ENCODE measurements at regions not wholly inside any gene's neighbourhood (a gene's known extent, or its start where the extent isn't known, plus 50 kb on each side); places are given as distances from the start of the nearest gene placed in this dataset.

- 83 to 87% methylated on average over 4 to 5 of the region's 5 CpGs for WGBS, 2 experiments (ENCODE audit: insufficient coverage in 1 of 2, insufficient read length in 1 of 2)
- Mint-ChIP-seq H3K4me3 (no peak overlapping the region), H3K9me3 (no peaks in the 10 kb centered on the region), H3K4me1 (no peaks in the 10 kb centered on the region), H3K36me3 (ENCODE audit: low read depth) (no peaks in the 10 kb centered on the region), H3K27ac (no peak overlapping the region), H3K27me3 (ENCODE audit: insufficient read depth) (no peaks in the 10 kb centered on the region)
- Histone ChIP-seq H3K4me3 (ENCODE audit: low read length) (no peak overlapping the region), H3K36me3 (ENCODE audit: control insufficient read depth, insufficient read depth, low read length) (no peaks in the 10 kb centered on the region), H3K27me3 (ENCODE audit: control insufficient read depth, insufficient read depth, low read length, poor library complexity, severe bottlenecking) (no peaks in the 10 kb centered on the region), H3K27ac (ENCODE audit: low read depth, low read length) (no peak overlapping the region), H3K9me3 (ENCODE audit: control insufficient read depth, low read length) (no peaks in the 10 kb centered on the region), H3K4me1 (ENCODE audit: control insufficient read depth, insufficient read depth, low read length) (no peaks in the 10 kb centered on the region), H3K9ac (ENCODE audit: extremely low read depth, low read length, poor library complexity, severe bottlenecking) (no peak overlapping the region)
- no peak for DNase-seq
- TF ChIP-seq, protein P1, sequence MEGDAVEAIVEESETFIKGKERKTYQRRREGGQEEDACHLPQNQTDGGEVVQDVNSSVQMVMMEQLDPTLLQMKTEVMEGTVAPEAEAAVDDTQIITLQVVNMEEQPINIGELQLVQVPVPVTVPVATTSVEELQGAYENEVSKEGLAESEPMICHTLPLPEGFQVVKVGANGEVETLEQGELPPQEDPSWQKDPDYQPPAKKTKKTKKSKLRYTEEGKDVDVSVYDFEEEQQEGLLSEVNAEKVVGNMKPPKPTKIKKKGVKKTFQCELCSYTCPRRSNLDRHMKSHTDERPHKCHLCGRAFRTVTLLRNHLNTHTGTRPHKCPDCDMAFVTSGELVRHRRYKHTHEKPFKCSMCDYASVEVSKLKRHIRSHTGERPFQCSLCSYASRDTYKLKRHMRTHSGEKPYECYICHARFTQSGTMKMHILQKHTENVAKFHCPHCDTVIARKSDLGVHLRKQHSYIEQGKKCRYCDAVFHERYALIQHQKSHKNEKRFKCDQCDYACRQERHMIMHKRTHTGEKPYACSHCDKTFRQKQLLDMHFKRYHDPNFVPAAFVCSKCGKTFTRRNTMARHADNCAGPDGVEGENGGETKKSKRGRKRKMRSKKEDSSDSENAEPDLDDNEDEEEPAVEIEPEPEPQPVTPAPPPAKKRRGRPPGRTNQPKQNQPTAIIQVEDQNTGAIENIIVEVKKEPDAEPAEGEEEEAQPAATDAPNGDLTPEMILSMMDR (conservative IDR thresholded peaks at IDR 0.05) = no peak
Measured at GRCh38 chr18:64852281-64852680, 703.4 kb upstream of the LINC00305 start.

DNA sequence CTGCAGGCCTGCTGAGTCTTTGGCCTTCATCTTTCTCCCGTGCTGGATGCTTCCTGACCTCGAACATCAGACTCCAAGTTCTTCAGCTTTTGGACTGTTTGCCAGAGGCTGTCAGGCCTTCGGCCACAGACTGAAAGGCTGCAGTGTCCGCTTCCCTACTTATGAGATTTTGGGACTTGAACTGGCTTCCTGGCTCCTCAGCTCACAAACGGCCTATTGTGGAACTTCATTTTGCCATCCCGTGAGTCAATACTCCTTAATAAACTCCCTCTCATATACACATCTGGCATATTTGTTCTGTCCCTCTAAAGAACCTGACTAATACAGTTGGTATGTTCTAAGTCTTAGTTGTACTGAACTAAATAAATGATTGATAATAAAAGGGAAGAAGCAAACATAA lies 702.8 kb upstream of the LINC00305 start:
- H3K36me3 Mint-ChIP-seq (ENCODE audit: low read depth) = no peaks in the 10 kb centered on the region
- Histone ChIP-seq H3K27me3 (ENCODE audit: control insufficient read depth, insufficient read depth, low read length, poor library complexity, severe bottlenecking) (no peaks in the 10 kb centered on the region), H3K9ac (ENCODE audit: extremely low read depth, low read length, poor library complexity, severe bottlenecking) (no peak overlapping the region), H3K27ac (ENCODE audit: low read depth, low read length) (no peak overlapping the region), H3K4me1 (ENCODE audit: control insufficient read depth, insufficient read depth, low read length) (no peaks in the 10 kb centered on the region), H3K4me3 (ENCODE audit: low read length) (no peak overlapping the region), H3K9me3 (ENCODE audit: control insufficient read depth, low read length) (no peaks in the 10 kb centered on the region), H3K36me3 (ENCODE audit: control insufficient read depth, insufficient read depth, low read length) (no peaks in the 10 kb centered on the region)
- TF ChIP-seq, protein P1 (conservative IDR thresholded peaks at IDR 0.05) = no peak
- peaks cover 1% of the 10 kb centered on the region for H3K4me1 Mint-ChIP-seq
- 70 to 81% methylated on average over 3 to 6 of the region's 6 CpGs for WGBS, 2 experiments (ENCODE audit: insufficient coverage in 1 of 2, insufficient read length in 1 of 2)
- no peaks in the 10 kb centered on the region for H3K9me3 Mint-ChIP-seq
- no peak for DNase-seq
- H3K4me3 Mint-ChIP-seq = no peak overlapping the region
- no peaks in the 10 kb centered on the region for H3K27me3 Mint-ChIP-seq (ENCODE audit: insufficient read depth)
- H3K27ac Mint-ChIP-seq = no peak overlapping the region

DNA sequence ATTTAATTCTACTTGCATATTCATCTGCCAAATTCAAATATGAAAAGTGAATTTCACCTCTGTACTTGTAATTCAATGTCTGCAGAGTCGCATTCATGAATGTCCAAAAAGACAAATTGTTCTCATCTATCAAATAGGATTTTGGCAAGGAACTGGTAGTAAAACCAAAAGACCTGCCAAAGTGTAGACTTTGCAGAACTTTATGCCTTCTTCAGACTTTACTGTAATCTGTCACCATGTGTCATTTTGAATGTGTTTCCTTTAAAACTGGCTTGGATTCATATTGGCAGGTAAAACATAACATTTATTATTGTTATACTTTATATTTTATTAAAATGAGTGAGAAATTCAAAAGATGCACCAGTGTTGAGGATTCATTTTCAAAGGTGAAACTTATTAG lies 701.9 kb upstream of the LINC00305 start:
- Histone ChIP-seq H3K9ac (ENCODE audit: extremely low read depth, low read length, poor library complexity, severe bottlenecking) (no peak overlapping the region), H3K27ac (ENCODE audit: low read depth, low read length) (no peak overlapping the region), H3K36me3 (ENCODE audit: control insufficient read depth, insufficient read depth, low read length) (no peaks in the 10 kb centered on the region), H3K27me3 (ENCODE audit: control insufficient read depth, insufficient read depth, low read length, poor library complexity, severe bottlenecking) (no peaks in the 10 kb centered on the region), H3K9me3 (ENCODE audit: control insufficient read depth, low read length) (no peaks in the 10 kb centered on the region), H3K4me3 (ENCODE audit: low read length) (no peak overlapping the region), H3K4me1 (ENCODE audit: control insufficient read depth, insufficient read depth, low read length) (no peaks in the 10 kb centered on the region)
- Mint-ChIP-seq H3K27me3 (ENCODE audit: insufficient read depth) (no peaks in the 10 kb centered on the region), H3K9me3 (no peaks in the 10 kb centered on the region), H3K4me3 (no peak overlapping the region), H3K4me1 (peaks cover 1% of the 10 kb centered on the region), H3K27ac (no peak overlapping the region), H3K36me3 (ENCODE audit: low read depth) (no peaks in the 10 kb centered on the region)
- DNase-seq = no peak
- TF ChIP-seq, protein P1 (conservative IDR thresholded peaks at IDR 0.05) = no peak
- WGBS, 2 experiments (ENCODE audit: insufficient coverage in 1 of 2, insufficient read length in 1 of 2) = 97 to 100% methylated on average over 1 of the region's 1 CpG

Data from endodermal cell (in vitro differentiated cells).